ENCODE measurements at regions not wholly inside any gene's neighbourhood (a gene's known extent, or its start where the extent isn't known, plus 50 kb on each side); places are given as distances from the start of the nearest gene placed in this dataset.
"Not testable (repeated sequence)": the region's sequence is repeated elsewhere in the genome, so short reads cannot be mapped to it uniquely, and the experiment has no call there.

GRCh38 chr6:78781001-78781400 lies 86.3 kb upstream of the IRAK1BP1 start (continued):
- TF ChIP-seq ARID3B (CRISPR knock-in tag; IDR thresholded peaks at IDR 0.05; ENCODE audit: borderline replicate concordance): no peak
- TF ChIP-seq MIER1 (IDR thresholded peaks at IDR 0.05; ENCODE audit: low read depth): no peak
- TF ChIP-seq ZNF507 (tag; conservative IDR thresholded peaks at IDR 0.05): no peak
- TF ChIP-seq ETV1 (tag; conservative IDR thresholded peaks at IDR 0.05; ENCODE audit: low read depth): no peak
- TF ChIP-seq POLR2AphosphoS5 (IDR thresholded peaks at IDR 0.05; ENCODE audit: control insufficient read depth, insufficient read depth, low read depth, low read length): no peak
- no peak for TF ChIP-seq HNRNPL (IDR thresholded peaks at IDR 0.05; ENCODE audit: low read depth, low read length)
- TF ChIP-seq NR2C1 (IDR thresholded peaks at IDR 0.05): no peak
- no peak for TF ChIP-seq NR2C1 (tag; IDR thresholded peaks at IDR 0.05)

GRCh38 chr6:78783366-78783765 lies 84.0 kb upstream of the IRAK1BP1 start:
- CTCF ChIA-PET (ENCODE audit: low intra/inter-chr PET ratio); H3K27ac ChIP-seq (ENCODE audit: extremely low read depth, low read depth, low read length); H3K9me1 ChIP-seq (ENCODE audit: control insufficient read depth, insufficient read depth, low read length); H3K9me3 ChIP-seq (replicated peaks; ENCODE audit: control insufficient read depth, insufficient read depth, low read depth, low read length); ATAC-seq; BruUV-seq (replicated peaks); H3K79me2 ChIP-seq (ENCODE audit: control insufficient read depth, insufficient read depth, low read length); H3K4me2 ChIP-seq (ENCODE audit: insufficient read depth, low read length); intact Hi-C loops (cut with micrococcal nuclease); H3K4me1 ChIP-seq (replicated peaks in 1 of 2; ENCODE audit: control insufficient read depth in 2 of 2, insufficient read depth in 2 of 2, low read length in 2 of 2); H2AFZ ChIP-seq (ENCODE audit: low read depth, low read length); in situ Hi-C loops (cut with MboI); H3K9ac ChIP-seq (ENCODE audit: insufficient read depth in 1 of 2, low read depth in 2 of 2, low read length in 2 of 2); H3K36me3 ChIP-seq (ENCODE audit: control insufficient read depth, insufficient read depth, low read length); FAIRE-seq; H3K4me3 ChIP-seq; H4K20me1 ChIP-seq (replicated peaks; ENCODE audit: control insufficient read depth, insufficient read depth, low read length); DNase-seq (ENCODE audit: extremely low read depth in 1 of 4, low spot score in 3 of 4); POLR2A ChIA-PET; H3K27me3 ChIP-seq (ENCODE audit: control insufficient read depth in 2 of 2, insufficient read depth in 2 of 2, low read length in 2 of 2): not testable (repeated sequence)
- WGBS (ENCODE audit: insufficient coverage, low coverage, missing lambda C conversion rate): 2% methylated on average over 6 of the region's 6 CpGs

All from K562 (cell line).